ENCODE measurements at regions not wholly inside any gene's neighbourhood (a gene's known extent, or its start where the extent isn't known, plus 50 kb on each side); places are given as distances from the start of the nearest gene placed in this dataset.

- no peaks in the 10 kb centered on the region for H3K36me3 ChIP-seq (ENCODE audit: control insufficient read depth, insufficient read depth, low read length)
- H3K27ac Mint-ChIP-seq (ENCODE audit: unreplicated experiment): no peak overlapping the region
- no peaks in the 10 kb centered on the region for H3K9me3 Mint-ChIP-seq (ENCODE audit: unreplicated experiment)
- no peak for TF ChIP-seq CTCF (IDR thresholded peaks at IDR 0.05; ENCODE audit: insufficient read depth in 1 of 2, low read depth in 1 of 2, low read length in 1 of 2, severe bottlenecking in 1 of 2, unreplicated experiment in 1 of 2)
- H3K4me3 Mint-ChIP-seq (ENCODE audit: unreplicated experiment): no peak overlapping the region
- H3K27me3 Mint-ChIP-seq (ENCODE audit: insufficient read depth, unreplicated experiment): no peaks in the 10 kb centered on the region
- H3K27me3 ChIP-seq (replicated peaks; ENCODE audit: control insufficient read depth, insufficient read depth, low read length): no peaks in the 10 kb centered on the region
- peaks cover 7% of the 10 kb centered on the region; the same call in 1 of the 2 replicates for H3K4me1 ChIP-seq
- no TSS peak for BruUV-seq (replicated peaks)
- H3K36me3 Mint-ChIP-seq (ENCODE audit: insufficient read depth, unreplicated experiment): no peaks in the 10 kb centered on the region
- H3K4me1 Mint-ChIP-seq (ENCODE audit: low read depth, unreplicated experiment): peaks cover 7% of the 10 kb centered on the region
- no peak overlapping the region for H3K4me3 ChIP-seq (ENCODE audit: low read depth, low read length)
- no peak for DNase-seq
- POLR2A ChIA-PET: no interaction called here
- no peaks in the 10 kb centered on the region for H3K9me3 ChIP-seq
- intact Hi-C loops (cut with micrococcal nuclease; ENCODE audit: unreplicated experiment): no loop called here
- CTCF ChIA-PET: no interaction called here
Measured at GRCh38 chr13:99774644-99775043, 196.9 kb downstream of the ZIC5 start.

GRCh38 chr13:99768986-99769385 is 202.6 kb downstream of the ZIC5 start:
- Mint-ChIP-seq H3K27ac (ENCODE audit: unreplicated experiment) (no peak overlapping the region), H3K9me3 (ENCODE audit: unreplicated experiment) (peaks cover 11% of the 10 kb centered on the region), H3K36me3 (ENCODE audit: insufficient read depth, unreplicated experiment) (no peaks in the 10 kb centered on the region), H3K4me1 (ENCODE audit: low read depth, unreplicated experiment) (no peaks in the 10 kb centered on the region), H3K27me3 (ENCODE audit: insufficient read depth, unreplicated experiment) (no peaks in the 10 kb centered on the region), H3K4me3 (ENCODE audit: unreplicated experiment) (no peak overlapping the region)
- Histone ChIP-seq H3K36me3 (ENCODE audit: control insufficient read depth, insufficient read depth, low read length) (no peaks in the 10 kb centered on the region), H3K9me3 (no peaks in the 10 kb centered on the region), H3K27me3 (replicated peaks; ENCODE audit: control insufficient read depth, insufficient read depth, low read length) (no peaks in the 10 kb centered on the region), H3K4me1 (no peaks in the 10 kb centered on the region), H3K4me3 (ENCODE audit: low read depth, low read length) (no peak overlapping the region)
- ChIA-PET CTCF (interaction anchor here (0.7 kb wide), 1 partner anchor 267 kb away, joined by 3 read pairs; no protein-coding TSS in a partner anchor), POLR2A (no interaction called here)
- TF ChIP-seq CTCF (IDR thresholded peaks at IDR 0.05; ENCODE audit: insufficient read depth in 1 of 2, low read depth in 1 of 2, low read length in 1 of 2, severe bottlenecking in 1 of 2, unreplicated experiment in 1 of 2): no peak
- no TSS peak for BruUV-seq (replicated peaks)
- DNase-seq: no peak
- intact Hi-C loops (cut with micrococcal nuclease; ENCODE audit: unreplicated experiment): loop anchor here (5.0 kb wide), 2 partner anchors 148 to 208 kb away; no protein-coding TSS in a partner anchor

GRCh38 chr13:99766641-99767045 is 204.9 kb downstream of the ZIC5 start:
- Mint-ChIP-seq H3K27me3 (ENCODE audit: insufficient read depth, unreplicated experiment) (no peaks in the 10 kb centered on the region), H3K4me3 (ENCODE audit: unreplicated experiment) (no peak overlapping the region), H3K36me3 (ENCODE audit: insufficient read depth, unreplicated experiment) (no peaks in the 10 kb centered on the region), H3K9me3 (ENCODE audit: unreplicated experiment) (peaks cover 11% of the 10 kb centered on the region), H3K4me1 (ENCODE audit: low read depth, unreplicated experiment) (no peaks in the 10 kb centered on the region), H3K27ac (ENCODE audit: unreplicated experiment) (no peak overlapping the region)
- Histone ChIP-seq H3K27me3 (replicated peaks; ENCODE audit: control insufficient read depth, insufficient read depth, low read length) (no peaks in the 10 kb centered on the region), H3K4me3 (ENCODE audit: low read depth, low read length) (no peak overlapping the region), H3K36me3 (ENCODE audit: control insufficient read depth, insufficient read depth, low read length) (no peaks in the 10 kb centered on the region), H3K4me1 (no peaks in the 10 kb centered on the region), H3K9me3 (peaks cover 6% of the 10 kb centered on the region; the same call in 1 of the 2 replicates)
- no TSS peak for BruUV-seq (replicated peaks)
- DNase-seq: peak in 1 of 2 experiments; percentile 11
- ChIA-PET POLR2A (no interaction called here), CTCF (no interaction called here)
- intact Hi-C loops (cut with micrococcal nuclease; ENCODE audit: unreplicated experiment): loop anchor here (5.0 kb wide), 2 partner anchors 151 to 211 kb away; no protein-coding TSS in a partner anchor
- TF ChIP-seq CTCF (IDR thresholded peaks at IDR 0.05; ENCODE audit: insufficient read depth in 1 of 2, low read depth in 1 of 2, low read length in 1 of 2, severe bottlenecking in 1 of 2, unreplicated experiment in 1 of 2): peak; percentile 27 to 32
